ENCODE measurements at regions not wholly inside any gene's neighbourhood (a gene's known extent, or its start where the extent isn't known, plus 50 kb on each side); places are given as distances from the start of the nearest gene placed in this dataset.
"Not testable (repeated sequence)": the region's sequence is repeated elsewhere in the genome, so short reads cannot be mapped to it uniquely, and the experiment has no call there.

DNA sequence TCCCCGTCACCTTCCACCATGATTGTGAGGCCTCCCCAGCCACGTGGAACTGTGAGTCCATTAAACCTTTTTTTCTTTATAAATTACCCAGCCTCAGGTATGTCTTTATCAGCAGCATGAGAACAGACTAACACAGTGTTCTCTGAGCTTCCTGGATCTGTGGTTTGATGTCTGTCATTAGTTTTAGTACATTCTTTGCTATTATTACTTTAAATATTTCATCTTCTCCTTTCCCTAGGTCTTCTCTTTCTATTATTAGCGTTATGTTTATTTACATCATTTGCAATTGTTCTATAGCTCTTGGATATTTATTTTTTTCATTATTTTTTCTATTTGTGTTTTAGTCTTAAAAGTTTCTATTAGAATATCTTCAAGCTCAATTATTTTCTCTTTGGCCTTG lies 1293.4 kb downstream of the GATA3 start:
- not testable (repeated sequence) for DNase-seq

DNA sequence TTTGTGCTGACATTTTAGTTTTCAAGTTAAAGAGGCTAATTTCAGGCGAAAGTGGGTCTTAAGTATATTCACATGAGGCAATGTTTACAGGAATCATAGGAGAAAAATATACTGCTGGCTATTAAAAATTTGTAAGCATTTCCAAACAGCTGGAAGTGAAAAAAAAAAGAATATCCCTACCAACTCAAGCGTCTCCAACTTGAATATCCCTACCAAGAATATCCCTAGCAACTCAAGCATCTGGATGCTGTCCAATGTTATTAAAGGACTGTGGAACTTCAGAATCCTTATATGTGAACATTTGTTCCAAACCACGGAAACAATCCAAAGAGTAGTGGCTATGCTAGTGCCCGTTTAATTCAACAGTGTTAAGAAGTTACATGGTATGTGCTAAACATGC lies 1303.0 kb downstream of the GATA3 start:
- no peak for DNase-seq

DNA sequence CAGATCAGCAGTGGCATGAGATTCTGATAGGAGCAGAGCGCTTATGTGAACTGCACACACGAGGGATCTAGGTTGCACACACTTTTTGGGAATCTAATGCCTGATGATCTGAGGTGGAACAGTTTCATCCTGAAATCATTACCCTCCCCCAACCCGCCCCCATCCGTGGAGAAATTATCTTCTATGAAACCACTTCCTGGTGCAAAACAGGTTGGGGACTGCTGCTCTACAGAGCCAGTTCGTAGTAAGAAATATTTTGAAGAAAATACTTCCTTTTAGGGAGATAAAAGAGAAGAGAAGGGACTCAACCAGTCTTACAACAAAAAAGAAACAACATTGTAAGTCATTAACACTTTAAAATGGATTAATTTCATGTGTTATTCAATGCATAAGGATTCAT lies 1308.2 kb downstream of the GATA3 start:
- DNase-seq = no peak

DNA sequence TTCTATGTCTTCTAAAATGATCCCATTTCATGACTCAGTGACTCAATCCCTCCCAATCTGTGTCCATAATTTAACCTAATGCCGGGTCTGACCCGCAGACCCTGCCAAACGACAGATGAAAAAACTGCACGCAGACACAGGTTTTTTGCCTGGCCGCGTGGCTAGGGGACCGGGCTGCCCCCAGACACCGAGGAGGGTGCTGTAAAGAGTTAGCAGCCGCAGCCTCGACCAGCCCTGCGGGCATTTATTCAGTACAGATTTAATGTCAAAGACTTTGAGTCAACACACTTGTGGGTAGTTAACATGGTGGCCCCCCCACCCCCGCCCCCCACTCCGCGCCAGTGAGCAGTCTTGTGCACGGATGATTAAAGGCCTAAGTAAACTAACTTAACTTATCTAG lies 1324.7 kb downstream of the GATA3 start:
- no peak for DNase-seq

DNA sequence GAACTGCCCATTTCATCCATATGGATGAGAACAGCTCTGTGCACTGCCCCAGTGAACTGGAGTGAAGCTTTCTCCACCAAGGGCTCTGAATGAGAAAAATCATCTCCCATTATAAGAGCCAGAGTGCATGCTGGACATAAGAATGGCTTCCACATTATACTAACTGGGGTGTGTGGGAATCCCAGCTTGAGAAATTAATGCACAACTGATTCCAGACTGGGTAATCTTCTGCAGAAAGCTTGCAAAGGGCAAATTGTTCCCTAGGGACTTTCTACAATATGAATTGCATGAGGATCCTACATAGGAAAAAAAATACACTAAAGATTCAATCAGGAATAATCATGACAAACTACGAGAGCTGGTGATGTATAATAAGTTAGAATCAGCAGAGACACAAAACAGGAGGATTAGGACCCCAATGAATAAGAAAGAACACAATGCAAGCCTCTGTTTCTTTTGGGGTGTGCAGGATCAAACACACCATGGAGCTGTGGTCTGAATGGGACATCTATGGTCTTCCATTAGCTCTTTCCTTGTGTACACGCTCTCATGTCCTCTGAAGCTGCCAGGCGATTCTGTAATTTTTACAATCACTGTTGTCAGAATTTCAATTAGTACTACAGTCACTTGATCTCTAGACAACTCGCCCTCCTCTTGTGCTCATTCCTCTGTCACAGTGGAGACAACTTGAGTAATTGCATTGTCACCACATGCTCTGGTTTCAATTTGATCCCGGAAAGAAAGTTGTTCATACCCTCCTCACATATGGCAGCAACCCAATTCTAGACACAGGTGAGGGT lies 1327.4 kb downstream of the GATA3 start:
- DNase-seq = no peak

DNA sequence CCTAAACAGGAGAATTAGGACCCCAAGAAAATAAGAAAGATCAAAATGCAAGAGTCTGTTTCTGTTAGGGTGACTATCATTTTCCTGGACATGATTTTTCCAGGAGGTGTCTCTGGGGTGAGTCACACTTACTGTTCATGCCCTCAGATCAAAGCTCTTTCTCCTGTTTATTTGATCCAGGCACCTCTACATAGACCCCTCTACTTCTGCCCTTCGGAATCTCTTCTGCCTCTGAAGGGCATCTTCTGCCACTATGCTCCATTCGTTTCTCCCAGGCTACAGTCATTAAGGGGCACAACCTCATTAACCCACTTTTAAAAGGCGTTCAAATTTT lies 1328.0 kb downstream of the GATA3 start:
- DNase-seq = no peak

DNA sequence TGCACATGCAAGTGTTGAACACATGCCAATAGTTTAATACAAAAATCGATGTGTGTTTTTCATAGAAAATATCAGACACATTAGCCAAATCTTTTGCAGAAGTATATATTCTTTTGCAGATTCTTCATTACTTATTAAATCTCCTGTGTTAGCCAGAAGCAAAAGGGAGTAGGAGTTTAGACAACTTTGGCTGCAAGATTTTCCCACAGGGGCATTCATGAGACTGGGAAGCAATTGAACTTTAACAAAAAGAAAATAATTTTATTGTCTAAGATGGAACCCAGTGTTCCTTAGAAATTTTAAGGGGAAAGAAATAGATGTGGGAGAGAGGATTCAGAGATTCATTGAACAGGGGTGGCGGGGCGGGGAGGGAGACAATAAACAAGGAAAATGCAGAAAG lies 1336.0 kb downstream of the GATA3 start:
- no peak for DNase-seq

DNA sequence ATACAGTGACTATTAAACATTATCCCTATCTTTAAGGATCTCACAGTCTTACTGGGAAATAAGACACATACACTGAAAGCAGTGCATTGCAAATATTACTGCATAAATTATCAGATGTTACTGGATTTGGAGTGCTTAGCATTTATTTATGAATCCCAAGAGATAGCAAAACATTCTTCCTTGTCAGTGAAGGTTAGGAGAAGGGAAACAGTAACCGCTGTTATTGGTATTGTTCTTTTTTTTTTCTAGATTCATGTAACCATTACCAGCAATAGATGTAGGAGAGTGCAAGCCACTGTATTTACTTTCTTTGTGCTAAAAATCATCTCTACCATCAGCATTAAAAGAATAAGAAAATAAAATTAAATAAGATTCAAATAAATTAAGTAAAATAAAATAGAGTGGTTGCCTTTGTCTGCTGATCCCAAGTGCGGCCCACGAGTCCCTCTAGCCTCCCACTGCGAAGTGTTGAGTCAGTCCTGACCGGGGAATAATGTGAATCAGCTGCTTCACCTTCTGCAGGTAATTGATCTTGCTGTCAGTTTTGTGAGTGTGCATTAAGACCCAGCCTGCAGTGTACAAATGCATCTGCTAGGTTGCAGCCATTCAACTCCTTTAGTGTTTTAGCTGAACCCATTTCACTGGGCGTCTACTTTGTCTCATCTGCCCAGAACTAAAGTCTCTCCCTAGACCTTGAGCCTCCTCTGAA lies 1344.9 kb downstream of the GATA3 start:
- no peak for DNase-seq

DNA sequence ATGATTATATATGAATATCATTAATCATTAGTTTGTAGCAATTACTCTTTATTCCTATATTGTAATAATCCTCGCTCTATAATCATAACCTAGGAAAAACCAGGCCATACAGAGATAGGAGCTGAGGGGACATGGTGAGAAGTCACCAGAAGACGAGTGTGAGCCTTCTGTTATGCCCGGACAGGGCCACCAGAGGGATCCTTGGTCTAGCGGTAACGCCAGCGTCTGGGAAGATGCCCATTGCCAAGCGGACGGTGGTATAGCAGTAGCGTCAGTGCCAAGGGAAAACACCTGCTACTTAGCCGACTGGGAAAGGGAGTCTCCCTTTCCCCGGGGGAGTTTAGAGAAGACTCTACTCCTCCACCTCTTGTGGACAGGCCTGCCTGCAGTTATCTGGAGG lies 1347.6 kb downstream of the GATA3 start:
- DNase-seq = not testable (repeated sequence)

DNA sequence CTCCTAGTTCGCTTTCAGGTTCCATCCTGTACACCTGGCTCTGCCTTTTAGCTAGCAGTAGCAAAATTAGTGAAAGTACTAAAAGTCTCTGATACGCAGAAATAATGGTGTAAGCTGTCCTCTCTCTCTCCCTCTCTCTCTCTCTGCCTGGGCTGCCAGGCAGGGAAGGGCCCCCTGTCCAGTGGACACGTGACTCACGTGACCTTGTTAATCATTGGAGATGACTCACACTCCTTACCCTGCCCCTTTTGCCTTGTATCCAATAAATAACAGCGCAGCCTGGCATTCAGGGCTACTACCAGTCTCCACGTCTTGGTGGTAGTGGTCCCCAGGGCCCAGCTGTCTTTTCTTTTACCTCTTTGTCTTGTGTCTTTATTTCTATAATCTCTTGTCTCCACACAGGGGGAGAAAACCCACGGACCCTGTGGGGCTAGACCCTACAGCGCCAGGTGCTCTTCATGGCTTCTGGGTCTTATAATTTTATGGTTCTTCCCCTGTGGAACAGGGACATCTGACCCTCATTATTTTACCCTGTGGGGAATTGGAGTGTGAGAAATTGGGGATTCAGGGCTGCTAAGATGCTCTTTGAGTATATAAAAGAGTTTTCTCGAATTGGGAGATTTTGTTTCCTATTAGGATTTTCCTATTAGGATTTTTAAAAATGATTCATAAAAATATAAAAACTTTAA lies 1348.2 kb downstream of the GATA3 start:
- not testable (repeated sequence) for DNase-seq

DNA sequence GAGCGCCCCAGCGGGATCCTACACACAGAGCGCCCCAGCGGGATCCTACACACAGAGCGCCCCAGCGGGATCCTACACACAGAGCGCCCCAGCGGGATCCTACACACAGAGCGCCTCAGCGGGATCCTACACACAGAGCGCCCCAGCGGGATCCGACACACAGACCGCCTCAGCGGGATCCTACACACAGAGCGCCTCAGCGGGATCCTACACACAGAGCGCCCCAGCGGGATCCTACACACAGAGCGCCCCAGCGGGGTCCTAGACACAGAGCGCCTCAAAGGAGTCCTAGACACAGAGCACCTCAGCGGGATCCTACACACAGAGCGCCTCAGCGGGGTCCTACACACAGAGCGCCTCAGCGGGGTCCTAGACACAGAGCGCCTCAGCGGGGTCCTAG lies 1352.7 kb downstream of the GATA3 start:
- not testable (repeated sequence) for DNase-seq

DNA sequence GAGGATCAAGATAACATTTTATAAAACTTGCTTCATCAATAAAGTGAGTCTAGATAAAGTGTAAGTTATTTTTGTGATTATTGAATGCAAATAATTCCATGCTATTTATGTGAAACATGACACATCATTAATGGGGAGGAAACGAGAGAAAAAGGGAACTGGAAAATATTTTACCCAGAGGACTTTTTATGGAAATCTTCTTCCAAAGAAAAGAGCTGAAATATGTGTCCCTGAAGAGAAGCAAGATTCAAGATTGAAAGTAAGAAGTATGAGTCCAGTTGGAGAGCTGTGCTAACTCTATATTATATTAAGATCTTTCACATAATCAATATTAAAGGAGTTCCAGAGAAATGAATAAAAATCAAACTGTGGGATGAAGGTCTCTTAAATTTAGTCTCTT lies 1361.8 kb downstream of the GATA3 start:
- DNase-seq = no peak

DNA sequence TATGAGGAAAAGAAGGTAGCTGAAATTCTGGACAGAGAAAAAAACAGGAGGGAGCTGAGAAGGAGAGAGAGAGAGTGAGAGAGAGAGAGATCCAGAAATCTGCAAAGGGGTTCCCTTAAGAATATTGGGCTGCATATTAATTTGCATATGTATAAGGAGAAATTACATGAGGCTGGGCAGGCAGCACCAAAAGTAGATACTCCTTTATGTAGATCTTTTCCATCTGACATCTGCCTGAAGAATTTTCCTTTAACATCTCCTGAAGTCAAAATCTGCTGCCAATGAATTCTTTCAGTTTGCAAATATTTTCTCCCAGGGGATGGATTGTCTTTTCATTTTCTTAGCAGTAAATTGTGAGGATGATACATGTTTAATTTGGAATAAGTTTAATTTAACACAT lies 1365.3 kb downstream of the GATA3 start:
- DNase-seq = no peak

DNA sequence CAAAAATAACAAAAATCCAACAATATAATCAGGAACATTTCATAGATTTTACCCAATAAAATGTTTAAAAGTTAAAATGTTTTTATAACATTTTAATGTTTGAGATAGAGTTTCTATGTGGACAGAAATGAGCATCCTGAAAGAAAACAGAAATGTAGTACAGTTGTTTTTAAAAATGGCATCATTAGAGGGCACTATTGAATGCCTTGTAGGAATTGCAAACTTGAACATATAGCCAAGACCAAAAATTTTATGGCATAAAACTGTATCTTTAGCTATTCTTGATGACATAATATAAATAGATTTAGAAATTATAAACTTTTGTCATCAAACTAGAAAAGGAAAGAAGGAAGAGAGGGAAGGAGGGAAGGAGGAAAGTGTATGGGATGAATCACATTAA lies 1372.7 kb downstream of the GATA3 start:
- DNase-seq = no peak

DNA sequence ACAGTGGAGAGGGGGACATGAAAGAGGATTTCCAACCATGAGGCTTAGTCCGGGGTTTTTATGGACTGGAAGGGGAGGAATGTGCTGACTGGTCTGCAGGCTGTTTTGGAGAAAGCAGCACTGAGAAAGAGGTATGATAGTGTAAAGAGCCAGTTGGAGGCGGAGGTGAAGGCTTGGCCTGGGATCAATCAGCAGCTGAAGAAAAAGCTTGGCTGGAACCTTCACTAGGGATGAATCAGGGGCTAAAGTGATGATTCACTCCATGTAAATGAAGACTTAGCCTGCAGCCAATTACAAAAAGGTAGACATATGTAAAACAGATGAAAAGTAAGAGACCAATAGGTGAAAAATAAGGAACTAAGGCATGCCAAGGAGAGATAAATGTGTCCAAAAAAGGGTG lies 1382.6 kb downstream of the GATA3 start:
- no peak for DNase-seq

DNA sequence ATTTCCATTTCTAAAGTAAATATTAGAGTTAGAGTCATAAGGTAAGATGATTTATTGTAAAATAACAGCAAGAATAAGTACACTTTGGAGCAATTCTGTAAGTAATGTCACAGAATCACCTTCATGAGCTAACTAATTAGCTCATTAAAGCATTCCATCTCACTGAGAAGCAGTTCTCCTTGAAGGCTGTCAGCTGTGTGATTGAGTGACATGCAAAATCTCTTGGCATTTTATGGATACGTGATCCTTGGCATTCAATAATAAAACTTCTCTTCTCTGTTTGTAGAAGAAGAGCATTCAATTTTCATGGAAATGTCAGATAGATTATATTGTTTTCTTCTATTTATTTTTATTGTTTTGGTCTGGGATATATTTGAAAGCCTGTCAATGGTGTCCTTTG lies 1389.3 kb downstream of the GATA3 start:
- DNase-seq = no peak

DNA sequence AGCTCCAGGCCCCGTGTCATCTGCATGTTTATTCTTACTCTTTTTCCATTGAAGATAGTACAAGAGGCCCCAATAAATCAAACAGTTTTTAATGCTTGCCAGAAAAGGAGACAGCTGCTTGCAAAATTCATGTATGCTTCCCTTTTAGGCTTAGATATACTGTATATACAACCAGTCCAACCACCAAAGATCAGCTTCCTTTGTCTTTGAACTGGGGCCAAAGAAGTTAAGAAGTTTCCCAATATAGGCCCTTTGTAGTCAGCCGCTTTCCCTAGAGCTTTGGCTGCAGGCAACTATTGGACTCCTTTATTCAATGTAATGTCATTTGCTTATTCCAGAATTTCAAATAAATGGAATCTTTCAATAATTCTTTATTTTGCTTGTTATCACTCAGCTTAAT lies 1395.0 kb downstream of the GATA3 start:
- no peak for DNase-seq

DNA sequence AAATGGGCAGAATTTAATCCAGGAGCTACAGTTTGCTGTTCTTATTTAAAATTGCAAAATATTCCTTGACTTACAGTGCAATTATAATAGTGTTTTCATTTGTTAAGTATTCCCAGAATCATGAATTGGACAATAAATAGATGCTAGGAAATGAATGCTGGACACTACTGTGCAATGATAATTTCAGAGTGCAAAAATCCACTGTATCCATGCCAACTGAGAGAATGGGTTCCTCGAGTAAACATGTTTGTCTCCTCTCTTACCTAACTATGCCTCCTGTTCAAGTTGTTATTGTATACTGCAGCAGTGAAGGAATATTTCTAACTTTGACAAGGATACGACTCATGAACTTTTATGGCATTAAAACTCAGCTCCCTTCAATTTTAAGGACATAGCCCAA lies 1396.3 kb downstream of the GATA3 start:
- no peak for DNase-seq

DNA sequence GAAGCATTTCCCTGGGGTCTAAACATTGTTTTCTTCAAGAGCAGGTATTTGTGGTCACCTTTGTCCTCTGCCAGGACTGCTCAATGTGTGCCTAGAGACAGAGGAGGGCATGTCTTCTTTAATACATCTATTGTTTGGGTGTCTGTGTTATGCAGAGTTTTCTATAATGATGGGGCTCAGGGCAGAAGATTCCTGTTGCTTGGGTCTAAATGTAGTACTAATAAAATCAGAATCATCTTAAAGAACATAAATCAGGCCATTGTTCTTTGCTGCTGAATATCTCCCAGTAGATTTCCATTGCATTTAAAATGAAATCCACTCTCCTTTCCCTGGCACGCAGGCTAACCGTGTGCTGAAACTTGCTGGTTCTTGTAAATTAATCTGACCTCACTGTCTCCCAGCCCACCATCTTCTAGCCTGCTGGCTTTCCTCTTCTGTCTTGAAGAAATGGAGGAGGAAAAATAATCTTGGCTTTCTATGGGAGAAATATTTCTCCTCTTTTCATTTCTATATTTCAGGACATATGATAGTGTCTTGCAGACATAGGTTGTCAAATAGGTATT lies 1396.8 kb downstream of the GATA3 start:
- no peak for DNase-seq

DNA sequence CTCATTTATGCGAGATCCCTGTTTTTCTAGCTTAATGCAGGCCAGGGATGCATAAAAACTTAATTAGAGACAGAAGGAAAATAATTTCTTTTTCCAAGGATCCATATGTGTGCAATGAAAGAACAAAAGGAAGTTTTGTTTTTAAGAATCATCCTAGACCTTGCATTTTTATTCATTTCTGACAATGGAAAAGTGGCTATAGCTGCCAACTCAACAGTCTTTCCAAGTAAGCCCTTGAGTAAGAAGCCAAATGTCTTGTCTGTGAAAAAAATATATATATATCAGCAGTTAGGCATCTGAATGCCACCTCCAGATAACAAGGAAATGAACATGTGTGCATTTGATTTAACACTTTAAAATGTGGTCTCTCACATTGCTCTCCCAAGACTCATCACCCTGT lies 1397.6 kb downstream of the GATA3 start:
- no peak for DNase-seq

DNA sequence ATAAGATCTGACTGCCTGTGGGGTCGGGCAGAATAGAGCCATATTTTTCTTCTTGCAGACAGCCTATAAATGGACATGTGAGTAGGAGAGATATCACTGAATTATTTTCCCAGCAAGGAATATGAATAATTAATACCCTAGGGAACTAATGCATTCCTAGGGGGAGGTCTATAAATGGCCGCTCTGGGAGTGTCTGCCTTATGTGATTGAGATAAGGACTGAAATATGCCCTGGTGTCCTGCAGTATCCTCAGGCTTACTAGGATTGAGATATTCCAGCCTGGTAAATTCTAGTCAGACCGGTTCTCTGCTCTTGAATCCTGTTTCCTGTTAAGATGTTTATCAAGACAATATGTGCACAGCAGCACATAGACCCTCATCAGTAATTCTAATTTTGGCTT lies 1399.4 kb downstream of the GATA3 start:
- DNase-seq = not testable (repeated sequence)

DNA sequence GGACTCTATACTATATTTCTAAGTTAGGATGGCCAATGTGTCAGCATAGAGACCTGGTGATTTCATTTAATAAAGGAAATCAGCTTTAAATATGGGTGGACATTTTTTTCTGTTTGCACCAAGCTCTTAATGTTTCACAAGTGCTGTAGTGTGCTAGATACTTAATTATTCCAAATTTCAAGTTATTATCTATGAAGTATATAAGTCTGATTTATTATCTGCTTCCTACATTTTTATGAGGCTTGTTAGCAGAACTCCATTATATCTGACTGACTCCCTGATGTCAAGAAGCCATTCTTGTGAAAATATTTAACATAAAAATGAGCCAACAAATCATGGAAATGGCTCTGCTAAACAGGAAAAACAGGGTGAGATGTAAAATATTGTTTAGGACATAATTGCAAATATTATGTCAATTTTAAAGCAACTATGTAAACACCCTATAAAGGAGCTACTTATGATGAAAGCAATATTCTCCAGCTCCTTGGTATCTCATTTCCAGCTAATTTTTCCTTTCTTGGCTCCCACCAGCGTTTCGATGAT lies 1415.2 kb downstream of the GATA3 start:
- no peak for DNase-seq

DNA sequence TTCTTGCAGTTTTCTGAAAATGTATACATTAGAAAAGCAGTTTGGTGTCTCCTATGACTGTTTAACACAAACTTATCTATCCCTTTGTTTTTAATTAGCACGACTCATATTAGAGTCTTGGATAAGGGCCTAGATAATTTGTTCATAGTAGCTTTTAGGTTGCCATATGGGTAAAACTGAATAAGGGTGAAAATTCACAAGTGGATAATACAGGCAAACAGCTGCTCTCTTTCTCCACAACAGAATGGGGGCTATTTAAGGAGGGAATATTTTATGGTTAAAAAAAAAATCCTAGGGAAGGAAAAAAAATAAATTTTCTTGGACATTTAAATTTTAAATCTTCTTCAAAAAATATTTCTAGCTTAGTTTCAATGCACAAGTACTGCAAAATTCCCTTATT lies 1416.1 kb downstream of the GATA3 start:
- DNase-seq = no peak

DNA sequence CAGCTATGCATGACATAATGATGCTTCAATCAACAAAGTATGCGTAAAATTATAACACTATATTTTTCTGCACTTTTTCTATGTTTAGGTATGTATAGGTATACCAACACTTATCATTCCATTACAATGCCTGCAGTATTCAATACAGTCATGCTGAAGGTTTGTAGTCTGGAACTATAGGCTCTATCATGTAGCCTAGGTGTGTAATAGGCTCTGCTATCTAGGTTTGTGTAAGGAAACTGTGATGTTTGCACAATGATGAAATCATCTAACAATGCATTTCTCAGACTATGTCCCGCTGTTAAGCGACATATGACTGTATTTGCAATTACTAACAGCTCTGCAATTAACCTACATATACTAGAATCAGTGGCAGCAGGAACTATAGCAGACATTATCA lies 1447.5 kb downstream of the GATA3 start:
- DNase-seq = no peak

Data from SIG-M5 (cell line).